GM18508 (cell line): ENCODE measurements at regions not wholly inside any gene's neighbourhood (a gene's known extent, or its start where the extent isn't known, plus 50 kb on each side); places are given as distances from the start of the nearest gene placed in this dataset.
A peak's percentile ranks its signal among the peaks of the same experiment; 100 is the strongest.

Experiments
- ATAC-seq: cut with Tn5 transposase; IDR thresholded peaks from one replicate; pipeline ENCODE4 v1.9.1; 2021; ENCODE audit warnings: moderate number of reproducible peaks; ENCODE audit not compliant: insufficient read depth, unreplicated experiment

GRCh38 chr13:80284290-80284689 lies 56.6 kb downstream of the SPRY2 start:
- ATAC-seq, result no peak

DNA sequence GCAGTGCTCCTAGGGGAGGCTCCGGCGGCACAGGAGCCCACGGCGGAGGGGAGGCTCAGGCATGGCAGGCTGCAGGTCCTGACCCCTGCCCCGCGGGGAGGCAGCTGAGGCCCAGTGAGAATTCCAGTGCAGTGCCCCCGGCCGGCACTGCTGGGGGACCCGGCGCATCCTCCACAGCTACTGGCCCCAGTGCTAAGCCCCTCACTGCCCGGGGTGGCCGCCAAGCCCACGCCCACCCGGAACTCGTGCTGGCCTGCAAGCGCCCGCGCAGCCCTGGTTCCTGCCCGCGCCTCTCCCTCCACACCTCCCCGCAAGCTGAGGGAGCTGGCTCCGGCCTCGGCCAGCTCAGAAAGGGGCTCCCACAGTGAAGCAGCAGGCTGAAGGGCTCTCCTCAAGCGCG lies 62.2 kb downstream of the SPRY2 start:
- ATAC-seq, result no peak

DNA sequence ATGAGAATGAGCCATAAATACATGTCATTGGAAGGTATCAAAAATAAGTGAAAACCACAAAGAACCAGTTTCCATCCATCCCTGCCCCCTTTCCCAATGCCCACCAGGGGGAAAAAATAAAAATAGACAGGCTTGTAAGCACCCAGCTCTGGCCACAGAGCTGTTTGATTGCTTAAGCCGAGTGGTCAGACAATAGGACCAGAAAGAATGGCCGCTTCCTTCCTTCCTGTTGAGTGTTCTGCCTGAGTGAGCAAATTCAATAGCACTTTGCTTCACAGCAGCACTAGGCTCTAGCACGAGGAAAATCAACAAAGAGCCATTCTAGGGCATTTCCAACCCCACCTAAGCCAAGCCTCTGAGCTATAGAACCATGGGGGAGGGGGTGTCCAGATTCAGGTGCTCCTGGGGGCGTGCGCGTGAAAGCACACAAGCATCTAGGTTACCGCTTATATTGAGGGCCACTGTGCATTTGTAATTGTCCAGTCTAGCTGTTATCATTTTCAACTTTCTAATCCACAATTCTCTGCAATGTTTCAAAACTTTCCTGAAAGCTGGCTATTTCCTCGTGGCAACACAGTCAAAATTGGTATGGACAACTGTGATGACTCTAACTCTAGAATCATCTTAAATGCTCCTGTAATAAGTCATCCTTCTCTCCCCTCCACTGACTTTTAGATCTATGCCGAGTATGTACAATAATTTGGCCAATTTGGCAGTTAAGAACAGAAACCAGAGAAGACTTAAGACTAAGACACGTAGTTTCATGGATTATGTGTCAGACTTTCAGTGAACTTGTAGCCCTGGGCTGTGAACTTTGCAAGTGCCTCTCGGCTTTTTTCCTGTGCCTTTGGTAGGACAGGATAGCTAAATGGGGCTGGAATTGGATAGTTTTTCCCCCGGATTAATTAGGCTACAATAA lies 64.3 kb downstream of the SPRY2 start:
- ATAC-seq, result no peak

- ATAC-seq, result no peak
Observed at GRCh38 chr13:80274643-80275042, 66.3 kb downstream of the SPRY2 start.

GRCh38 chr13:80273718-80274117 lies 67.2 kb downstream of the SPRY2 start:
- no peak for ATAC-seq

- ATAC-seq, result no peak
Observed at GRCh38 chr13:80265348-80265747, 75.6 kb downstream of the SPRY2 start.

GRCh38 chr13:80263745-80264513 lies 77.0 kb downstream of the SPRY2 start:
- ATAC-seq, result no peak

- no peak for ATAC-seq
Observed at GRCh38 chr13:80262051-80262695, 78.8 kb downstream of the SPRY2 start.

DNA sequence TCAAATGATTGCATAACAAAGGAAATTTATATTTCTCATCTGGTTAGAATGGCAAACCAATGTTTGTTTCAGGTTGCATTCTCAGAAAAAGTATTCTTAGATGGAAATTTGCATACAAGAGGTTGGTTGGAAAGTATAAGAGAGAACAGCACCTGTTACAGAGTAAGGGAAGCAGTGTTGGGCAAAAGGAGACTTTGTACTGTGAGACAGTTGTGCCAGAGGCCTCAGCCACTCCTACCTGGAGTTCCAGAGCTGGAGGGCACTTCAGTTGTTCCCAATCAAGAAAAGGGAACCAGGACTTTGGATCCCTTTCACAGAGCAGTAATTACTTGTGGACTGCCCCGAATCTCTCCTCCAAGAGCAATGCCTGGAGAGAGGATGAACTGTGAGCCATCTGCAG lies 81.8 kb downstream of the SPRY2 start:
- no peak for ATAC-seq

- ATAC-seq, result peak; percentile 71
Observed at GRCh38 chr13:80256352-80256932, 84.5 kb downstream of the SPRY2 start.

- no peak for ATAC-seq
Observed at GRCh38 chr13:80255946-80256345, 85.0 kb downstream of the SPRY2 start.

- ATAC-seq, result no peak
Observed at GRCh38 chr13:80251403-80251802, 89.5 kb downstream of the SPRY2 start.

DNA sequence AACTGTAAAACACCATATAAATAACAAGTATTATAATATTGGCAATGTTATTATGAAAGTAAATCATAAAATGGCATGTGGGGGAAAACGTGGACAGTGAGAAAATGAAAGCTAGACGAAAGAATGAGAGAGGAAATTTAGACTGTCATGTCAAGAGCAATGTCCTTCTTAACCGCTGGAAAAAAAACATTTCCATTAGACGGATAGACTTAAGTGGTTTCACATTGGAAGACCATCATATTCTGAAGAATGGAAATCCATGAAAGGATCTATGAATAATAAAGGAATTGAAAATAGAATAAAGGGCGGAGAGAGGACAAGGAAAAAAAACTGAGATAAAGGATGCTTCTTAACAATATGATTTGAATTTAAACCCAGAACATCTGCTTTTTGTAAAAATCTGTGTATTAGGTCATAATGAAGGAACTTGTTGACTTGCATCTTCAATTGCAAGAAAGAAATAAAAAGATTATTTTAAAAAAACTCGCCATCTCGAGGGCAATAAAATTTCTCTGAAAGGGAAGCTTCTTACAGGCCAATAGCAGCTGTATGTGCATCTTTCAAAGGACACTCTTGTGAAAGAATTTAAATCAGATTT lies 90.6 kb downstream of the SPRY2 start:
- ATAC-seq, result no peak

DNA sequence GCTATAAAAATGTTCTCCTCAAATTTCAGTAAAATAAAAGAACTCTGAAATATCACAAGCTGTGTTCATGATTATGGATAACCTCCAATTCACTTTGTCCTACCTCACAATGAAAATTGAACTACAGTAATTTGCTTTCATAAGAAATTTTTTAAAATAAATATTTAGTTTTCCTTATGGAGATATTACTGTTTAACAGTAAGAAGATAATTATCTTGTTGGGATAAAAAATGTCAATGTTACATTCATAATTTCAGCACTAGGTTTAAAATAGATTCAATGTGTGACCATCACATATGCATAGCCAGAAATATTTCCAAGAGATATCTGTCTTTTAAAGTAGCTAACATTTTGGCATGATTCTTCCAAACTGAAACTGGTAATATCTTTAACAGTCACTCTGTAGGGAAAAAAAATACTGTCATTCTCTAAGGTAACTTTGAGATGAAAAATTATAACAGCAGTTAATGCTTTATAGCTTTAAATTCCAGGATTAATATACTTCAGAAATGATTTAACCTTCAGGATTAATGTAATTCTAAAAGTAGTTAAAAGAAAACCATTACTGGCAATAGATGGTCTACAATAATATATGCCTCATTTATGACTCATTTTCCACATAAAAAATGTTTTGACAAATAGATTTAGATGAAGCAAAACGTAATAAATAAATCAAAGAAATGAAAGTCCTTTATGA lies 91.3 kb downstream of the SPRY2 start:
- ATAC-seq, result no peak

DNA sequence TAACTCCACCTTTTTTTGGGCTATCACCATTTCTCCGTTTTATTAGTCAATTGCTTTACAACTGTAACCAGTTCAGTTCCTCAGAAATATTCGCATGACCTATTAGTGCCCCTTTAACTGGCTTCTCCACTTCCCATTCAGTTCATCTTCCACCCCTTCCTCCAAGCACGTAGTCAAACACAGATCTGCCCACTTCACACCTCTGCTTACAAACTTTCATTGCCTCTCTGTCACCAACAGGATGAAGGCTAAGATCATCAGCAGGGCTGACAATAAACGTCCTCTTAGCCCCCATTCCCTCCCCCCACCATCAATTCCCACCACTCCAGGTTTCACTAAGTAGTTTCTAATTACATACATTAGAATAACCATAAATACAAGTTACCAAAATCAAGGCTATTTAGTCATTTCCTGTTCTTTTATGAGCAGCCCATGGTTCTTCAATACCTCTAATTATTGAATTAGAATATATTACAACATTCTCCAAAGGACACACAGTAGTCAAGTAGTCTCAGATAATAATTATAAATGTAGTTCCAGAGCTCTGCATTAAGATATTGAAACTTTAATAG lies 95.7 kb downstream of the SPRY2 start:
- ATAC-seq, result no peak

- no peak for ATAC-seq
Observed at GRCh38 chr13:80244574-80244973, 96.4 kb downstream of the SPRY2 start.

- no peak for ATAC-seq
Observed at GRCh38 chr13:80242728-80243427, 98.0 kb downstream of the SPRY2 start.

DNA sequence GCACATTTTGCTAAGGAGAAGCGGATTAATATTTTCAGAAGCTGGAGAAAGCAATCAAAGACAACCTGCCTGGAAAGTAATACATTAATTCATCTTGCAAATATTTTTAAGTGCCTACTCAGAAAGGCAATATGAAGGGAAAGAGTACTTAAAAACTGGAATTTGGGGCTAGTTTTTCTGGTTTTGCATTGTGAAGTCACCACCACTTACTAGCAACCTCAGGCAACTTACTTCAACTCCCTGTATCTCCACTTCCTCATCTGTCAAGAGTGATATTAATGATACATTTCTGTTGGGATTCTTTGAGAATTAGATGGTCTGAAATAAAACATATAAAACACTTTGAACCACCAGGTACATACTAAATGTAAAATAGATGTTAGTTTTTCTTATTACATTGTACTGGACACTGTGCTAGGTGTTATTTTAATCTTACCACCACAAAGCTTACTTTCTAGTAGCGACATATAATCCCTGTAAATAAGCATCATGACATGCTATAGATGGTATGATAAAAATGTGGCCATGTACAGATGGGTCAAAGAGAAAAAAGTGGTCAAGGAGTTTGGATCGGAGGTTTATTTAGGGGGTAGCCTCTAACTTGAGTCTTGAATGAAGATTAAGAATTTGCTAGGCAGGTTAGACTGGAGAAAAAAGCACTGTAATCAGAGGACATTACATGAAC lies 101.2 kb downstream of the SPRY2 start:
- ATAC-seq, result no peak
